Uterus (tissue), 3 donors: ENCODE measurements at regions not wholly inside any gene's neighbourhood (a gene's known extent, or its start where the extent isn't known, plus 50 kb on each side); places are given as distances from the start of the nearest gene placed in this dataset.
"Not testable (repeated sequence)": the region's sequence is repeated elsewhere in the genome, so short reads cannot be mapped to it uniquely, and the experiment has no call there.

Experiments used
- DNase-seq, 2 donors: peaks; one replicate each; pipeline ENCODE4 v3.0.0-alpha.2; 2019 to 2020
- H3K27ac ChIP-seq, 2 donors: fragments of 200-600 bp; sonication (generic); 1 replicate in 1 of 2; 2 replicates in 1 of 2; pipeline ENCODE4 v1.5.1; 2016 to 2018
- H3K27me3 ChIP-seq, 2 donors: fragments of 200-600 bp; sonication (generic); one replicate each; pipeline ENCODE4 v1.5.1; 2018 to 2019; ENCODE audit warnings: control low read depth in 1 of 2
- H3K36me3 ChIP-seq, 2 donors: fragments of 200-600 bp; sonication (generic); one replicate each; pipeline ENCODE4 v1.5.1; 2019; ENCODE audit warnings: control low read depth in 1 of 2
- H3K4me1 ChIP-seq, 2 donors: fragments of 200-600 bp; sonication (generic); one replicate each; pipeline ENCODE4 v1.5.1; 2018 to 2019; ENCODE audit warnings: control low read depth in 1 of 2
- H3K4me3 ChIP-seq, 2 donors: fragments of 200-600 bp; sonication (generic); 1 replicate in 1 of 2; 2 replicates in 1 of 2; pipeline ENCODE4 v1.5.1; 2018 to 2019; ENCODE audit warnings: mild to moderate bottlenecking in 1 of 2
- H3K9me3 ChIP-seq, 2 donors: fragments of 200-600 bp; sonication (generic); one replicate each; pipeline ENCODE4 v1.5.1; 2019; ENCODE audit warnings: control low read depth in 1 of 2
- CTCF ChIP-seq, 4 experiments: fragments of 200-600 bp in 2 of 4; fragments of 450-650 bp in 2 of 4; sonication (generic) in 2 of 4; IDR thresholded peaks; one replicate each; pipeline ENCODE4 v1.5.1; 2016 to 2019; ENCODE audit warnings: antibody characterized with exemption in 4 of 4, mild to moderate bottlenecking in 2 of 4, moderate library complexity in 1 of 4
- POLR2A ChIP-seq, 2 donors: fragments of 450-650 bp; IDR thresholded peaks; one replicate each; pipeline ENCODE4 v1.6.1; 2016; ENCODE audit warnings: antibody characterized with exemption in 2 of 2, mild to moderate bottlenecking in 1 of 2, moderate library complexity in 1 of 2
- intact Hi-C: fragments of 100-400 bp; cut with DNase I; formaldehyde crosslinking; loops from one replicate; pipeline ENCODE4 v1.15.1; 2023; ENCODE audit warnings: low total_unique reads
- donor health status: DM: yes; HTN: yes; CAD: no.

GRCh38 chr20:25858495-25859425, 162.1 kb upstream of the ZNF337 start:
- H3K4me3 ChIP-seq: no peak overlapping the region
- intact Hi-C loops: no loop called here
- no peak for DNase-seq

GRCh38 chr20:25857091-25857788, 160.6 kb upstream of the ZNF337 start:
- H3K36me3 ChIP-seq, H3K9me3 ChIP-seq, DNase-seq, H3K4me1 ChIP-seq, H3K27ac ChIP-seq, intact Hi-C loops, H3K27me3 ChIP-seq, H3K4me3 ChIP-seq: not testable (repeated sequence)

More at GRCh38 chr20:25858495-25859425, 162.1 kb upstream of the ZNF337 start:
- Histone ChIP-seq H3K36me3 (no peaks in the 10 kb centered on the region), H3K27me3 (peaks cover 0 to 4% of the 10 kb centered on the region in 2 donors), H3K4me1 (peaks cover 0 to 5% of the 10 kb centered on the region in 2 donors), H3K9me3 (no peaks in the 10 kb centered on the region), H3K27ac (no peak overlapping the region)
- TF ChIP-seq CTCF (IDR thresholded peaks at IDR 0.05) (no peak), POLR2A (IDR thresholded peaks at IDR 0.05) (no peak)

GRCh38 chr20:25856256-25856884, 159.7 kb upstream of the ZNF337 start:
- intact Hi-C loops: no loop called here
- Histone ChIP-seq H3K4me1 (no peaks in the 10 kb centered on the region), H3K27ac (no peak overlapping the region), H3K9me3 (no peaks in the 10 kb centered on the region), H3K4me3 (no peak overlapping the region), H3K27me3 (no peaks in the 10 kb centered on the region), H3K36me3 (no peaks in the 10 kb centered on the region)
- no peak for DNase-seq
- TF ChIP-seq CTCF (IDR thresholded peaks at IDR 0.05): no peak

- peak in 1 of 2 donors; percentile 11 for DNase-seq
- H3K36me3 ChIP-seq, H3K4me1 ChIP-seq, H3K27me3 ChIP-seq, H3K27ac ChIP-seq, H3K4me3 ChIP-seq, H3K9me3 ChIP-seq, intact Hi-C loops: not testable (repeated sequence)
Observed at GRCh38 chr20:25855451-25856156, 159.0 kb upstream of the ZNF337 start.

GRCh38 chr20:25854666-25855065, 158.0 kb upstream of the ZNF337 start:
- H3K4me1 ChIP-seq, H3K4me3 ChIP-seq, intact Hi-C loops, H3K27ac ChIP-seq, H3K27me3 ChIP-seq, H3K36me3 ChIP-seq, H3K9me3 ChIP-seq: not testable (repeated sequence)
- DNase-seq: peak in 1 of 2 donors; percentile 8

- DNase-seq: peak; percentile 88
- H3K27ac ChIP-seq: peak overlapping the region; percentile 47 to 74
- H3K4me1 ChIP-seq, intact Hi-C loops, H3K36me3 ChIP-seq, H3K27me3 ChIP-seq, H3K9me3 ChIP-seq: not testable (repeated sequence)
- peak overlapping the region; percentile 42 to 81 for H3K4me3 ChIP-seq
- TF ChIP-seq POLR2A (IDR thresholded peaks at IDR 0.05): peak in 1 of 2 donors; percentile 15
Observed at GRCh38 chr20:25853718-25854388, 157.2 kb upstream of the ZNF337 start.

- H3K27me3 ChIP-seq, H3K4me1 ChIP-seq, intact Hi-C loops, H3K36me3 ChIP-seq, H3K9me3 ChIP-seq: not testable (repeated sequence)
- H3K27ac ChIP-seq: peak overlapping the region; percentile 47 to 74
- H3K4me3 ChIP-seq: peak overlapping the region; percentile 42 to 81
- peak; percentile 10 to 18 for DNase-seq
Observed at GRCh38 chr20:25852968-25853717, 156.5 kb upstream of the ZNF337 start.

GRCh38 chr20:25850133-25850532, 153.5 kb upstream of the ZNF337 start:
- H3K4me3 ChIP-seq, intact Hi-C loops, DNase-seq: not testable (repeated sequence)

More at GRCh38 chr20:25850133-25850532, 153.5 kb upstream of the ZNF337 start:
- H3K27me3 ChIP-seq, H3K9me3 ChIP-seq, H3K4me1 ChIP-seq, H3K36me3 ChIP-seq, H3K27ac ChIP-seq: not testable (repeated sequence)
